Brain microvascular endothelial cell (primary cell): ENCODE measurements at regions not wholly inside any gene's neighbourhood (a gene's known extent, or its start where the extent isn't known, plus 50 kb on each side); places are given as distances from the start of the nearest gene placed in this dataset.

Source experiments
- DNase-seq: peaks from one replicate; pipeline ENCODE4 v3.0.0-alpha.2; 2020
- H3K27ac ChIP-seq: fragments of 250-450 bp; sonication (Bioruptor Pico); 2 replicates; pipeline ENCODE4 v1.5.1; 2020; ENCODE audit warnings: mild to moderate bottlenecking, moderate library complexity
- H3K27me3 ChIP-seq: fragments of 250-450 bp; sonication (Bioruptor Pico); replicated peaks from 2 replicates; pipeline ENCODE4 v1.5.1; 2020; ENCODE audit warnings: mild to moderate bottlenecking
- H3K36me3 ChIP-seq: fragments of 250-450 bp; sonication (Bioruptor Pico); replicated peaks from 2 replicates; pipeline ENCODE4 v1.5.1; 2020; ENCODE audit warnings: mild to moderate bottlenecking
- H3K4me3 ChIP-seq: 2 replicates; pipeline ENCODE4 v1.5.1; 2011; ENCODE audit warnings: low read depth, mild to moderate bottlenecking, control low read depth, low read length, moderate library complexity
- in situ Hi-C: cut with HindIII; loops from 2 replicates; pipeline ENCODE4 v1.10.0; 2017; ENCODE audit warnings: low sequenced_read_pairs, low pct_ligation_motif_present
- TF ChIP-seq, protein P1 (sequence below): IDR thresholded peaks from 2 replicates; pipeline ENCODE4 v1.5.1; 2011; ENCODE audit warnings: low read depth, mild to moderate bottlenecking, moderate library complexity, low read length, control low read depth, inconsistent platforms; ENCODE audit errors: missing control alignments

DNA sequence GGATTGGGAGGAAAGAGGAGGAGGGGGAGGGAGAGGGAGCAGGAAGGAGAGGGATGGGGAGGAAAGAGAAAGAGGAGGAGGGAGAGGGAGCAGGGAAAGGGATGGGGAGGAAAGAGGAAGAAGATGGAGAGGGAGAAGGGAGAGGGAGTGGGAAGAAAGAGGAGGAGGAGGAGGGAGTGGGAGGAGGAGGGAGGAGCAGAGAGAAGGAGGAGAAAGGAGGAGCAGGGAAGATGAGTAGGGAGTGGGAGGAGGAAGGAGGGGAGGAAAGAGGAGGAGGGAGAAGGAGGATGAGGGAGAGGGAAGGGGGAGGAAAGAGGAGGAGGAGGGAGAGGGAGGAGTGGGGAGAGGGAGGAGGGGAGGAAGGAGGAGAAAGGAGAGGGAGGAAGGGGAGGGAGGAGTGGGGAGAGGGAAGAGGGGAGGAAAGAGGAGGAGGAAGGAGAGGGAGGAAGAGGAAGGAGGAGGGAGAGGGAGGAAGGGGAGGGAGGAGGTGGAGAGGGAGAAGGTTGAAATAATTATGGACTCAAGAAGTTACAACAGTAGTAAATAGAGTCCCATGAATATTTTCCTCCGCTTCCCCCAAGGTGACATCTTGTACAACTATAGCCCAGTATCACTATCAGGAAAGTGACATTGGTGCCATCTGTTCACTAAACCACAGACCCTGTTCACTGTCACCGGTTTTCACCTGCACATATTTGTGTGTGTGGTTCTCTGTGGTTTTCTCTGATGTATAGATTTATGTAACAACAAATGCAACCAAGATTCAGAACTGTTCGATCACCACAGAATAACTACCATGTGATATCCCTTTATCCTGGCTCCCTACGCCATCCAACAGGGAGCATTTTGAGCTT lies 325.3 kb upstream of the EEF2KMT start:
- TF ChIP-seq, protein P1, sequence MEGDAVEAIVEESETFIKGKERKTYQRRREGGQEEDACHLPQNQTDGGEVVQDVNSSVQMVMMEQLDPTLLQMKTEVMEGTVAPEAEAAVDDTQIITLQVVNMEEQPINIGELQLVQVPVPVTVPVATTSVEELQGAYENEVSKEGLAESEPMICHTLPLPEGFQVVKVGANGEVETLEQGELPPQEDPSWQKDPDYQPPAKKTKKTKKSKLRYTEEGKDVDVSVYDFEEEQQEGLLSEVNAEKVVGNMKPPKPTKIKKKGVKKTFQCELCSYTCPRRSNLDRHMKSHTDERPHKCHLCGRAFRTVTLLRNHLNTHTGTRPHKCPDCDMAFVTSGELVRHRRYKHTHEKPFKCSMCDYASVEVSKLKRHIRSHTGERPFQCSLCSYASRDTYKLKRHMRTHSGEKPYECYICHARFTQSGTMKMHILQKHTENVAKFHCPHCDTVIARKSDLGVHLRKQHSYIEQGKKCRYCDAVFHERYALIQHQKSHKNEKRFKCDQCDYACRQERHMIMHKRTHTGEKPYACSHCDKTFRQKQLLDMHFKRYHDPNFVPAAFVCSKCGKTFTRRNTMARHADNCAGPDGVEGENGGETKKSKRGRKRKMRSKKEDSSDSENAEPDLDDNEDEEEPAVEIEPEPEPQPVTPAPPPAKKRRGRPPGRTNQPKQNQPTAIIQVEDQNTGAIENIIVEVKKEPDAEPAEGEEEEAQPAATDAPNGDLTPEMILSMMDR = no peak
- no peaks in the 10 kb centered on the region for H3K27me3 ChIP-seq
- in situ Hi-C loops = no loop called here
- no peak overlapping the region for H3K4me3 ChIP-seq
- no peaks in the 10 kb centered on the region for H3K36me3 ChIP-seq
- no peak for DNase-seq
- no peak overlapping the region for H3K27ac ChIP-seq

DNA sequence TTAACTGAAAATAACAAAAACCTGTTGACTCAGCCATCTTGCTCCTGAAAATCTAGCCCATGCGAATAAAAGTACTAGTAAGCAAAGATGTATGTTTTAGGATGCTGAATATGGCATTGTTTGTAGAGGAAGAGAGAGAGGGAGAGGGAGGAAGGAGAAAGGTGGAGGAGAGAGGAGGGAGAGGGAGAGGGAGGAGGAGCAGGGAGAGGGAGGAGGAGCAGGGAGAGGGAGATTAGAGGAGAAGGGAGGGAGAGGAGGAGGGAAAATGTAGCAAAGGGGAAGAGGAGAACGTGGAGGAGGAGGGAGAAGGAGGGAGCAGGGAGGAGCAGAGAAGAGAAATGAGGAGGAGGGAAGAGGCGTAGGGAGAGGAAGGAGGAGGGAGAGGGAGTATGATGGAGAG lies 324.5 kb upstream of the EEF2KMT start:
- Histone ChIP-seq H3K27ac (no peak overlapping the region), H3K4me3 (no peak overlapping the region), H3K36me3 (no peaks in the 10 kb centered on the region), H3K27me3 (no peaks in the 10 kb centered on the region)
- no peak for DNase-seq
- in situ Hi-C loops = no loop called here
- TF ChIP-seq, protein P1 = no peak

DNA sequence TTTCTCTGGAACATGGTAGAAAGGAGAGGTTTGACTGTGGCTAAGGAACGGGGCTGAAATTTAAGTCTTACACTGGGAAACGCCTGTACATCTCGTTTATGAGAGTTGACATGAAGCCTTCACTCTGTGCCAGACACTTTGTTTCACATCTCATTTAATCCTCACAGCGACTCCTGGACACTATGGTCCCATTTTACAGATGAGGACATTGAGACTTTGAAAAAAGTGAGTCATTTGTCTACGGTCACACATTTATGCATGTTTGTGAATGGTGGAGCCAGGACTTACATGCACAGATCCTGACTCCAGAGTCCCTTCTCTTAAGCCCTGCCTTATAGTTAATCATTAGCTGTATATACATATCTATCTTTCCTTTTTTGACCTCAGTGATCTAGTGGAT lies 318.4 kb upstream of the EEF2KMT start:
- H3K36me3 ChIP-seq = no peaks in the 10 kb centered on the region
- DNase-seq = no peak

DNA sequence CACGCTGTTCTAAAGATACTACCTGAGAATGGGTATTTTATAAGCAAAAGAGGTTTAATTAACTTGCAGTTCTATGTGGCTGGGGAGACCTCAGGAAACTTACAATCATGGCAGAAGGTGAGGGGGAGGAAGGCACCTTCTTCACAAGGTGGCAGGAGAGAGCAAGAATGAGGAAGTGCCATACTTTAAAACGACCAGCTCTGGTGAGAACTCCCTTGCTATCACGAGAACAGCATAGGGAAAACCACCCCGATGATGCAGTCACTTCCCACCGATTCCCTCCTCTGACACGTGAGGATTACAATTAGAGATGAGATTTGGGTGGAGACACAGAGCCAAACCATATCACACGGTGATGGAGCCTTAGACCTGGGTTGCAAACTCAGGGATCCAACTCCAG lies 317.5 kb upstream of the EEF2KMT start:
- no peak for DNase-seq
- TF ChIP-seq, protein P1 = no peak
- Histone ChIP-seq H3K36me3 (no peaks in the 10 kb centered on the region), H3K27ac (no peak overlapping the region), H3K4me3 (no peak overlapping the region), H3K27me3 (no peaks in the 10 kb centered on the region)
- in situ Hi-C loops = no loop called here

More for the DNA sequence above, 318.4 kb upstream of the EEF2KMT start:
- in situ Hi-C loops = no loop called here
- Histone ChIP-seq H3K27ac (no peak overlapping the region), H3K27me3 (no peaks in the 10 kb centered on the region), H3K4me3 (no peak overlapping the region)
- TF ChIP-seq, protein P1 = no peak

DNA sequence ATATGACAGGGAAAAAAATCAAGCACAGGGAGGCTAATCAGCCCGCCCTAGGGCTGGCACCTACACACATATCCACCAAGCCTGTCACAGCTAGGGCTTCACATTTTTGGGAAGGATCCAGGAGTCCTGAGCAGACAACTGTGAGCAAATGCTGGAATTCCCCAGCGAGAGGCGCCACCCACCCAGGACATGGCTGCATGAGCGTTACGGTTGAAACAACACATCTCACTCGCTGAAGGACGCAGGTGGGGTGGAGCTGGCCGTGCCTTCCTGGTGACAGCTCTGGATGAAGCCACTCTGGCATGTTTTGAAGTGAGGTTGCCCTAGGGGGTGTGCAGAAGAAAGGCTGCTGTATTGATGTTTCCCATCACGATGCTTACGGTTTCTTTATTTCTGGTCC lies 315.1 kb upstream of the EEF2KMT start:
- Histone ChIP-seq H3K4me3 (no peak overlapping the region), H3K27me3 (no peaks in the 10 kb centered on the region), H3K36me3 (no peaks in the 10 kb centered on the region), H3K27ac (no peak overlapping the region)
- TF ChIP-seq, protein P1 = no peak
- DNase-seq = no peak
- in situ Hi-C loops = no loop called here

DNA sequence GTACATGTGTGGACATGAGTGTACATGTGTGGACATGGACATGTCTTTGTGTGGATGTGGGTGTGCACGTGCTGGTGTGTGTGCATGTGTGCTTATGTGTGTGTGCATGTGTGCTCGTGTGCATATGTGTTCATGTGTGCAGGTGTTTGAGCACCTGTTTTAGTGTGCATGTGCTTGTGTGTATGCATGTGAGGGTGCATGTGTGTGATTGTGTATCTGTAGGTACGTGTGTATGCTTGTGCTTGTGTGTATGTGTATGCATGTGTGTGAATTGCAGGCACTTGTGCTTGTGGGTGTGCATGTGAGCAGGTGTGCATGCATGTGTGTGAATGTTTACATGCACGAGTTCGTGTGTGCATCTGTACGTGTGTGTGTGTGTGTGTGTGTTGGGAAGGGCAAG lies 300.6 kb upstream of the EEF2KMT start:
- Histone ChIP-seq H3K36me3 (no peaks in the 10 kb centered on the region), H3K27ac (no peak overlapping the region), H3K4me3 (no peak overlapping the region), H3K27me3 (no peaks in the 10 kb centered on the region)
- DNase-seq = no peak
- in situ Hi-C loops = no loop called here
- TF ChIP-seq, protein P1 = no peak
